ENCODE measurements at regions not wholly inside any gene's neighbourhood (a gene's known extent, or its start where the extent isn't known, plus 50 kb on each side); places are given as distances from the start of the nearest gene placed in this dataset.

GRCh38 chr2:71833272-71833671, 314.4 kb downstream of the CYP26B1 start:
- no peak for TF ChIP-seq CTCF (IDR thresholded peaks at IDR 0.05)
- no peak for TF ChIP-seq POLR2A (IDR thresholded peaks at IDR 0.05)
